Activated CD8-positive, alpha-beta T cell treated with anti-CD3 and anti-CD28 coated beads for 36 hours (primary cell): ENCODE measurements at regions not wholly inside any gene's neighbourhood (a gene's known extent, or its start where the extent isn't known, plus 50 kb on each side); places are given as distances from the start of the nearest gene placed in this dataset.

Source experiments
- ATAC-seq: fragments of 200-7000 bp; cut with Tn5 transposase; one replicate; pipeline ENCODE4 v1.10.0; 2021; ENCODE audit warnings: mild to moderate bottlenecking, moderate library complexity
- CTCF ChIA-PET: fragments of 350-600 bp; sonication (Branson Sonifier 250); formaldehyde crosslinking; loops from one replicate; lab custom pipeline; 2021; ENCODE audit warnings: antibody characterized with exemption; lab: Charles Lee
- POLR2A ChIA-PET: fragments of 350-600 bp; sonication (Branson Sonifier 250); formaldehyde crosslinking; loops from one replicate; lab custom pipeline; 2021; ENCODE audit warnings: antibody characterized with exemption; lab: Charles Lee
- DNase-seq: peaks from one replicate; pipeline ENCODE4 v3.0.0-alpha.2; 2020
- H3K27ac Mint-ChIP-seq: one replicate; pipeline ENCODE4 v1.8.0; 2021; ENCODE audit warnings: mild to moderate bottlenecking, mixed read lengths
- H3K27me3 Mint-ChIP-seq: one replicate; pipeline ENCODE4 v1.8.0; 2021; ENCODE audit warnings: mixed read lengths
- H3K36me3 Mint-ChIP-seq: one replicate; pipeline ENCODE4 v1.8.0; 2021; ENCODE audit warnings: low read depth, mixed read lengths
- H3K4me1 Mint-ChIP-seq: one replicate; pipeline ENCODE4 v1.8.0; 2021; ENCODE audit warnings: low read depth, mixed read lengths
- H3K4me3 Mint-ChIP-seq: one replicate; pipeline ENCODE4 v1.8.0; 2021; ENCODE audit warnings: mild to moderate bottlenecking, moderate library complexity, mixed read lengths
- H3K9me3 Mint-ChIP-seq: one replicate; pipeline ENCODE4 v1.8.0; 2021; ENCODE audit warnings: mixed read lengths
- intact Hi-C: fragments of 100-400 bp; cut with micrococcal nuclease; formaldehyde crosslinking; loops from one replicate; pipeline ENCODE4 v1.10.0; 2022
- TF ChIP-seq, protein P1 (sequence below): fragments of 200-600 bp; IDR thresholded peaks from one replicate; pipeline ENCODE4 v1.8.0; 2022; ENCODE audit warnings: antibody characterized with exemption, mild to moderate bottlenecking

- ChIA-PET POLR2A (no interaction called here), CTCF (no interaction called here)
- no peak overlapping the region for H3K4me3 Mint-ChIP-seq
- intact Hi-C loops: no loop called here
- no peak overlapping the region for H3K27ac Mint-ChIP-seq
- TF ChIP-seq, protein P1, sequence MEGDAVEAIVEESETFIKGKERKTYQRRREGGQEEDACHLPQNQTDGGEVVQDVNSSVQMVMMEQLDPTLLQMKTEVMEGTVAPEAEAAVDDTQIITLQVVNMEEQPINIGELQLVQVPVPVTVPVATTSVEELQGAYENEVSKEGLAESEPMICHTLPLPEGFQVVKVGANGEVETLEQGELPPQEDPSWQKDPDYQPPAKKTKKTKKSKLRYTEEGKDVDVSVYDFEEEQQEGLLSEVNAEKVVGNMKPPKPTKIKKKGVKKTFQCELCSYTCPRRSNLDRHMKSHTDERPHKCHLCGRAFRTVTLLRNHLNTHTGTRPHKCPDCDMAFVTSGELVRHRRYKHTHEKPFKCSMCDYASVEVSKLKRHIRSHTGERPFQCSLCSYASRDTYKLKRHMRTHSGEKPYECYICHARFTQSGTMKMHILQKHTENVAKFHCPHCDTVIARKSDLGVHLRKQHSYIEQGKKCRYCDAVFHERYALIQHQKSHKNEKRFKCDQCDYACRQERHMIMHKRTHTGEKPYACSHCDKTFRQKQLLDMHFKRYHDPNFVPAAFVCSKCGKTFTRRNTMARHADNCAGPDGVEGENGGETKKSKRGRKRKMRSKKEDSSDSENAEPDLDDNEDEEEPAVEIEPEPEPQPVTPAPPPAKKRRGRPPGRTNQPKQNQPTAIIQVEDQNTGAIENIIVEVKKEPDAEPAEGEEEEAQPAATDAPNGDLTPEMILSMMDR: no peak
- no peaks in the 10 kb centered on the region for H3K9me3 Mint-ChIP-seq
- no peaks in the 10 kb centered on the region for H3K36me3 Mint-ChIP-seq
- DNase-seq (no peak), ATAC-seq (no peak)
- H3K4me1 Mint-ChIP-seq: no peaks in the 10 kb centered on the region
- peaks cover 3% of the 10 kb centered on the region for H3K27me3 Mint-ChIP-seq
Measured at GRCh38 chr7:47704936-47705335, 123.0 kb upstream of the TNS3 start.

DNA sequence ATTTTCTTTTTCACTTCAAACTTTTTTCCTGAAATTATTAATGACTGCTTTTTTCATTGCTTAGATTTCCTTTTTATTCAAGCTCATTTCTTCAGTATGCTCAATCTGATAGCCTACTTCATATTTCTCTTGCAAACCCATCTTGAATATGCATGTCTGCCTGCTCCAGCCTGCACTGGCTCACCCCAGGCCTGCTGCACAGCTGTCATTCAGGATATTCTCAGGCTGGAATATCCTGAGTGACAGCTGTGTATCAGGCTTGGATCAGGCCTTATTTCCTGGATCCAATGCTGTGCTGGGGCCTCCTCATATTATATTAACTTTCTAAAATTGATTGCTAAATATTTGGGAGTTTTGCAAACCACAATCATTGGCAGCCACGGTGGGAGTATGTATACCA lies 120.2 kb upstream of the TNS3 start:
- intact Hi-C loops: no loop called here
- Mint-ChIP-seq H3K27me3 (peaks cover 3% of the 10 kb centered on the region), H3K9me3 (no peaks in the 10 kb centered on the region), H3K27ac (no peak overlapping the region), H3K4me3 (no peak overlapping the region), H3K36me3 (no peaks in the 10 kb centered on the region), H3K4me1 (no peaks in the 10 kb centered on the region)
- TF ChIP-seq, protein P1: no peak
- ChIA-PET POLR2A (no interaction called here), CTCF (no interaction called here)
- DNase-seq (no peak), ATAC-seq (no peak)

- intact Hi-C loops: no loop called here
- DNase-seq (no peak), ATAC-seq (no peak)
- Mint-ChIP-seq H3K4me1 (no peaks in the 10 kb centered on the region), H3K36me3 (no peaks in the 10 kb centered on the region), H3K9me3 (no peaks in the 10 kb centered on the region), H3K27me3 (no peaks in the 10 kb centered on the region), H3K27ac (no peak overlapping the region), H3K4me3 (no peak overlapping the region)
- TF ChIP-seq, protein P1: no peak
- POLR2A ChIA-PET: no interaction called here
- CTCF ChIA-PET: no interaction called here
Measured at GRCh38 chr7:47698386-47698785, 116.5 kb upstream of the TNS3 start.

GRCh38 chr7:47697543-47697942 lies 115.6 kb upstream of the TNS3 start:
- CTCF ChIA-PET: no interaction called here
- H3K27me3 Mint-ChIP-seq: peaks cover 1% of the 10 kb centered on the region
- ATAC-seq: no peak

GRCh38 chr7:47696152-47696710 lies 114.3 kb upstream of the TNS3 start:
- no peak for ATAC-seq
- intact Hi-C loops: no loop called here
- Mint-ChIP-seq H3K4me1 (no peaks in the 10 kb centered on the region), H3K27me3 (peaks cover 1% of the 10 kb centered on the region), H3K27ac (no peak overlapping the region), H3K36me3 (no peaks in the 10 kb centered on the region), H3K4me3 (no peak overlapping the region), H3K9me3 (no peaks in the 10 kb centered on the region)
- POLR2A ChIA-PET: no interaction called here
- CTCF ChIA-PET: no interaction called here
- TF ChIP-seq, protein P1: no peak
- no peak for DNase-seq

More at GRCh38 chr7:47697543-47697942, 115.6 kb upstream of the TNS3 start:
- no peak overlapping the region for H3K4me3 Mint-ChIP-seq
- DNase-seq: no peak
- TF ChIP-seq, protein P1: no peak
- POLR2A ChIA-PET: no interaction called here
- intact Hi-C loops: no loop called here
- no peaks in the 10 kb centered on the region for H3K4me1 Mint-ChIP-seq
- H3K36me3 Mint-ChIP-seq: no peaks in the 10 kb centered on the region
- H3K9me3 Mint-ChIP-seq: no peaks in the 10 kb centered on the region
- no peak overlapping the region for H3K27ac Mint-ChIP-seq
